Fibroblast of skin of left quadriceps (primary cell): ENCODE measurements at regions not wholly inside any gene's neighbourhood (a gene's known extent, or its start where the extent isn't known, plus 50 kb on each side); places are given as distances from the start of the nearest gene placed in this dataset.
"Not testable (repeated sequence)": the region's sequence is repeated elsewhere in the genome, so short reads cannot be mapped to it uniquely, and the experiment has no call there.

Source experiments
- DNase-seq, 2 experiments: peaks; one replicate each; pipeline ENCODE4 v3.0.0-alpha.2; 2013; ENCODE audit warnings: low read depth in 2 of 2

GRCh38 chr12:105423237-105423636 lies 92.7 kb downstream of the C12orf75 start:
- no peak for DNase-seq

DNA sequence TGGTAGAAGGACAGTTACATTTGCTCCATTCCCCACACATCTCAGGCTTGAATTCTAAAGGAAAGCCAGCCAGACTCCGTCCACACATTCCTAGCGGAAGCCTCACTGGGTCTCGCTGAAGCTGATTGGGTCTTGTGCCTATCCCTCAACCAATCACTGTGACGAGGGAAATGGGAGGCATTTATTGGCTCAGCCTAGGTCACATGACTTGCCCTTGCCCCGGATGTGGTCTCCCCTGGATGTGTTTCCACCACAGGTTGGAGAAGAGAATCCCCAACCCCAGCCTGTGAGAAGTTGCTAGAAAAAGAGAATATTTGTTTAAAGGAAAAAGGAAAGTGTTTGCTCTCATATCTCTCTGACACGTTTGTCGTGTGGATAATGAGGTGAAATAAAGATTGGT lies 93.4 kb downstream of the C12orf75 start:
- no peak for DNase-seq

DNA sequence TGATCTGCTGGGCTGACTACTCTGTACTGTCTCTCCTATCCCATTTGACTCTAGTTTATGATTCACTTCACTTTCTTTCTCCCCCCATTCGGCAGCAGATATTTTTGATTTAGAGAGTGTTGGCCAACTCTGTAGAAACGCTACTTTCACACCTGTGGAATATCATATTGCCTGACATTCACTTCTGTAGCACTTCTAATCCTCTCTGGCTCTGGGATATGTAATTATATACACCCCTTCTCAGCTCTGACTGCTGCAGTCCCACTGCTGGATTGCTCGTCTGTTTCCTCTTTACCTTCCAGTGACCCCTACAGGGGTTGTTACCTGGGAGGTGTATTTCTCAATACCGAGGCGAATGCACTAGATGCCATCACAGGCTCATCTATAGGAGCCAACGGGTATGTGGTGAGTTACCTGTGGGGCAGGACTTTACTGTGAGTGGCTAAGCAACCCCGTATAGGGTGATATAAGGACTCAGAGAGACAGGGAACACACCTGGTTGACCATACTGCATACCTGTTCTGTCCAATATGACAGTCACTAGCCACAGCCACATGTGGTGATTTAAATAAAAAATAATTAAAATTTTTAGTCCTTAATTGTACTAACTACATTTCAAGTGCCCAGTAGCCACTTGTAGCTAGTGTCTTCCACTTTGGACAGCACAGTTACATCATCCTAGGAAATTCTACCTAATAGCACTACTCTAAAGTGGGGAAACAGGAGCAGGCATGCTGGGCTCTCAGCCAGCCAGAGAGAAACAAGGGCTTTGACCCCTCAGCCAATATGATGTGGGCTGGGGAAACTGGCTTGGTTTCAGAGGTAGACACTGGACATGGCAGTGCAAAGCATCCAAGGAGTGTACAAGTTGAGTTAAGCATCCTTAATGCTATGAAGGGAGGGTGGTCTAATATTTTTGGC lies 95.0 kb downstream of the C12orf75 start:
- no peak for DNase-seq

GRCh38 chr12:105426766-105427165 lies 96.3 kb downstream of the C12orf75 start:
- DNase-seq = no peak

DNA sequence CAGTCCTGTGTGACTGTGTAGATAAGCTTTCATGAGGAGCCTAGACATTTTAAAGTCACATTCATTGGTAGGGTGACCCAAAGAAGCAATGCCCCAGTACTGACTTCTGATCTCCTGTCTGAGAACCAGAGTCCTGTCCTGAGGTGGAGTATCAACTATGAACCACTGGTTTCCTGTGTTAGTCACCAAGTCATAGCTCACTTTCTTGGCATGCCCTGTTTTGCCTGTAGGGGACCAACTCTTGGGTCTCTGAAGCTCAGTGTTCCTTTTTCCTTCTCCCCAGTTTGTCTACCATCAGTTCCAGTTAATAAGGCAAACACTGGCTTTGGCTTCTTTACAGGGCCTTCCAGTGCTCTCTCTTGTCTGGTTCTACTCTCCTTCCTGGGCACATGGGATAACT lies 97.4 kb downstream of the C12orf75 start:
- DNase-seq = no peak

GRCh38 chr12:105428793-105429395 lies 98.4 kb downstream of the C12orf75 start:
- DNase-seq = no peak

DNA sequence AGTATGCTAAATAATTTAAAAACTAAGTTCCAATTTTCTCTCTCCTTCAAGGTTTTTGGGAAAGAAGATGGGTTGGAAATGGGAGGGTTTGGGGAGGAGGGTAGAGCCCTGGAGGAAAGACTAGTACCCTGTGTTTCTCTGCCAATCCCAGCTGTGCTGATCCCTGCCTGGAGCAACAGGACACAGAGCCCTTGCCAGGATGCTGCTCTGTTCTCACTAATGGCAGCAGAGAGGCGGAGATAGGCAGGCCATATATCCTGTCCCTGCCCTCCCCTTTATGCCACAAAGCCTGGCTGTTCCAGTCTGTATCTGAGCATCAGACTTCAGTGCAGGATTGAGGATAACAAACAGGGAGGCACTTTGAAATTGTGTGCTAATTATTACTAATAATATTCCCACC lies 99.0 kb downstream of the C12orf75 start:
- DNase-seq = no peak

GRCh38 chr12:105431537-105432100 lies 101.1 kb downstream of the C12orf75 start:
- DNase-seq = no peak

DNA sequence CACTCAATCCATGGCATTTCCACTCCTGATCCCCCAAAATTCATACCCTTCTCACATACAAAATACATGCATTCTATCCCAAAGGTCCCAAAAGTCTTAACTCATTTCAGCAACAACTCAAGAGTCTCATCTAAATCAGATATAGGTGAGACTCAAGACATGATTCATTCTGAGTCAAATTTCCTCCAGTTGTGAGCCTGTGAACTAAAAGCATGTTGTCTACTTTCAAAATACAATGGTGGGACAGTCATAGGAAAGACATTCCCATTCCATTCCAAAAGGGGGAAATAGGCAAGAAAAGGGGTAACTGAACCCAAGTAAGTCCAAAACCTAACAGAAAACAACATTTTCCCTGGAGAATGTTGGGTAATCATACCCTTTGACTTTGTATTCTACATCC lies 103.3 kb downstream of the C12orf75 start:
- DNase-seq = no peak

- no peak for DNase-seq
Observed at GRCh38 chr12:105436636-105437035, 106.1 kb downstream of the C12orf75 start.

- DNase-seq = no peak
Observed at GRCh38 chr12:105440037-105440664, 109.7 kb downstream of the C12orf75 start.

- no peak for DNase-seq
Observed at GRCh38 chr12:105443802-105444652, 113.5 kb downstream of the C12orf75 start.

- DNase-seq = no peak
Observed at GRCh38 chr12:105444653-105445102, 114.2 kb downstream of the C12orf75 start.

DNA sequence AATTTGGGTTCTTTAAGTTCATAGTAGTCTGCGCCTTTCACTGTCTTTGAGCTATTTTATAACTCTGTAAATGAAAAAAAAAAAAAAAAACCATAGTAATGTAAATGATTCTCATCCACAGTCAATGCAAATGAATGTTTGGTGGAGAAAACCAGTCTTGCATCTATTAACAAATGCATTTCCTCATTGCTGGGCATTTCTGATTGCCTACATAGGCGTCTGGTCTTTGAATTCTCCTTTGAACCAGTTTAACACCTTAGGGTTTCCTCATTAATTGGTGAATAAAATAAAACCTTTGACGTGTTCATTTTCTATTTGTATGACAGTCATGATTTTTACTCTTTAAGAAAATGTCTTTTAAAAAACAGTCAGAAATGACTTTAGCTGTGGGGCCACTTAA lies 114.8 kb downstream of the C12orf75 start:
- no peak for DNase-seq

GRCh38 chr12:105445649-105446048 lies 115.2 kb downstream of the C12orf75 start:
- peak in 1 of 2 experiments; percentile 32 for DNase-seq

GRCh38 chr12:105446460-105446859 lies 116.0 kb downstream of the C12orf75 start:
- DNase-seq = not testable (repeated sequence)

DNA sequence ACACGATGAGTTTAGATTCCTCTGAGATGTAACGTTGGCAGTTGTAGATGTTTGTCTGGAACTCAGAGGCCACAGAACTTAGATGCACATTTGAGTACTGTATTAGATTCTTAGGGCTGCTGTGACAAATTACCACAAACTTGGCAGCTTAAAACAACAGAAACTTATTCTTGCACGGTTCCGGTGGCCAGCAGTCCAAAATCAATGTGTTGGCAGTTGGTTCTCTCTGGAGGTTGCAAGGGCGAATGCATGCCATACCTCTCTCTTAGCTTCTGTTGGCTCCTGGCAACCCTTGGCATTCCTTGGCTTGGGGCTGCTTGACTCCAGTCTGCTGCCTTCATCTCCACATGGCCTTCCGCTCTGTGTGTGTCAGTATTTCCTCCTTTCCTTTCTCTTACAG lies 118.9 kb downstream of the C12orf75 start:
- DNase-seq = no peak

DNA sequence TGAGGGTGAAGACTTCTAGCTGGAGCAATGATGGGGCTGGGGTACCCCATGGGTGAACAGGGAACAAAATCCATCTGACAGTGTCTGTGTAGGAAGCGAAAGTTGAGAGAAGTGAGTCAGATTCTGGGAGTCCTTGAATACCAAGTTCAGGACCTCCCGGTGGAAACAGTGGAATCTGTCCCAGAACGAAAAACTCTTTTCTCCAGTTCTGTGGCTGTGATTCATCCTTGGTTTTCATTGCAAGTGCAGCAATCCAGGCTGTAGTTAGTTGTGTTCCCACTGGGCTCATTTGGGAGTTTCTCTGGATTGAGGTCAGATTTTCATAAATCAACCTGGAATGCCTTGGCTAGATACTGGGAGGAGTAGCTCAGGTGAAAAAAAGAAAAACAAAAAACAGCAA lies 120.7 kb downstream of the C12orf75 start:
- DNase-seq = peak; percentile 68 to 72

DNA sequence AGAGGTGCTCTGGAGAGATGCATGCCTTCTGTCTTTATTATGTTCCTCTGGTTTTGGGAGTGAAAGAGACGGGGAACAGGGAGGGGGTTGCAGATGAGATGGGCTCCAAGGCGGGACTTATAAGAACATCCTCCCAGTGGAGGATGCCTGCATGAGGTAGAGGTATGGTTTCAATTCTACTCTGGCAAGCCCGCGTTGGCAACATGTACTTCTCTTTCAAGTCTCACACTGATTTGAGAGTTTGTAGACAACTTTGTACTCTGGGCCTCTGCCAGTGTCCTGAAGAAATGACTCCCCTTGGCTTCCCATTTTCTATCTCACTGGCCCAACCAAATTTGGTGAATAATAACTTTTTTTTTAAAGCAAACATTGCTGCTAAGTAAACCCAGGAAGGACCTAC lies 121.3 kb downstream of the C12orf75 start:
- no peak for DNase-seq

DNA sequence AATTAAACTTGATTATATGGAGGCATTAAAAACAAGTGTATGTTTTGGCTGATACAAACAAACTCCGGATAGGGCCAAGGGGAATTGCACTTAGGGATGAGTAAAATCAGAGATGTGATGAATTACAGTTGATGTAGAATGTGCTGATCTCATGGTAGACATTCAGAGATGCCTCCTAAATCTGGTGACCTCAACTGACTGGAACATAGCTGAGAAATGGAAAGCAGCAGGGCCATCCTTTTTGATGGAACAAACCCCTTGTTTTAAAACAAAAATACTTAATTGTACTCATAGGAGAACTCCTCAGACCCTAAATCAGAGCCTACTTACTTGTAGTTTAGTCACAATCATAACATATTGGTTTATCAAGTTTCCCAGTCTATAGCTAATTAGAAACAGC lies 122.8 kb downstream of the C12orf75 start:
- peak in 1 of 2 experiments; percentile 40 for DNase-seq

GRCh38 chr12:105454688-105455087 lies 124.2 kb downstream of the C12orf75 start:
- DNase-seq = no peak
